Hepatocyte (in vitro differentiated cells): ENCODE measurements at regions not wholly inside any gene's neighbourhood (a gene's known extent, or its start where the extent isn't known, plus 50 kb on each side); places are given as distances from the start of the nearest gene placed in this dataset.

Source experiments
- EZH2 ChIP-seq: fragments of 200-600 bp; sonication (generic); IDR thresholded peaks from 2 replicates; pipeline ENCODE4 v1.6.1; 2016; ENCODE audit warnings: antibody characterized with exemption, mild to moderate bottlenecking, borderline replicate concordance
- EZH2phosphoT487 ChIP-seq: fragments of 200-600 bp; sonication (generic); IDR thresholded peaks from one replicate; pipeline ENCODE4 v1.6.1; 2018; ENCODE audit warnings: antibody characterized with exemption, mild to moderate bottlenecking, low read depth, moderate library complexity; ENCODE audit not compliant: unreplicated experiment, severe bottlenecking
- TF ChIP-seq, protein P1 (sequence below): fragments of 200-600 bp; sonication (generic); IDR thresholded peaks from 2 replicates; pipeline ENCODE4 v1.5.1; 2016; ENCODE audit warnings: antibody characterized with exemption, mild to moderate bottlenecking; ENCODE audit not compliant: poor library complexity

DNA sequence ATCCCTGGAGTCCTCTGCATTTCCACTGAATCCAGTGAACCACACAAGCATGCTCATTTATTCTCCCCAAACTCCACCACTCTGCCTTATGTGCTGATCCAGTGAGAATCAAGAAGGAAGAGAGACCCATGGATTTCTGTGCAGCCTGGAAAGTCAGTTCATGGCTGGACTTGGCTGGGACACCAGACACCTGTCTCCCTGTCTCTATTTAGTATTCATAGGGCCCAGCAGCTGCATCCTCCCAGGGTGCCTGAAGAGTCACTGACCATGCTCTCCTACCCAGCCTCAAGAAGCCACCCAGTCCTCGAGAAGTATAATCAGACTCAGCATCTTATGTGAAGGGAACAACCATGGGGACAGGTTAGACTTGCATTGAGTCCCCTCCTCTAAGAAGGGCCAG is 83.2 kb downstream of the ZNF280B start:
- TF ChIP-seq EZH2 = no peak
- no peak for TF ChIP-seq EZH2phosphoT487
- TF ChIP-seq, protein P1, sequence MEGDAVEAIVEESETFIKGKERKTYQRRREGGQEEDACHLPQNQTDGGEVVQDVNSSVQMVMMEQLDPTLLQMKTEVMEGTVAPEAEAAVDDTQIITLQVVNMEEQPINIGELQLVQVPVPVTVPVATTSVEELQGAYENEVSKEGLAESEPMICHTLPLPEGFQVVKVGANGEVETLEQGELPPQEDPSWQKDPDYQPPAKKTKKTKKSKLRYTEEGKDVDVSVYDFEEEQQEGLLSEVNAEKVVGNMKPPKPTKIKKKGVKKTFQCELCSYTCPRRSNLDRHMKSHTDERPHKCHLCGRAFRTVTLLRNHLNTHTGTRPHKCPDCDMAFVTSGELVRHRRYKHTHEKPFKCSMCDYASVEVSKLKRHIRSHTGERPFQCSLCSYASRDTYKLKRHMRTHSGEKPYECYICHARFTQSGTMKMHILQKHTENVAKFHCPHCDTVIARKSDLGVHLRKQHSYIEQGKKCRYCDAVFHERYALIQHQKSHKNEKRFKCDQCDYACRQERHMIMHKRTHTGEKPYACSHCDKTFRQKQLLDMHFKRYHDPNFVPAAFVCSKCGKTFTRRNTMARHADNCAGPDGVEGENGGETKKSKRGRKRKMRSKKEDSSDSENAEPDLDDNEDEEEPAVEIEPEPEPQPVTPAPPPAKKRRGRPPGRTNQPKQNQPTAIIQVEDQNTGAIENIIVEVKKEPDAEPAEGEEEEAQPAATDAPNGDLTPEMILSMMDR = no peak
